GM23338 (cell line): ENCODE measurements at regions not wholly inside any gene's neighbourhood (a gene's known extent, or its start where the extent isn't known, plus 50 kb on each side); places are given as distances from the start of the nearest gene placed in this dataset.

Source experiments
- ATAC-seq: fragments of 200-7000 bp; cut with Tn5 transposase; 3 replicates; pipeline ENCODE4 v1.9.1; 2020
- DNase-seq: peaks from one replicate; pipeline ENCODE4 v3.0.0-alpha.2; 2015; ENCODE audit warnings: low spot score
- H2AFZ ChIP-seq: fragments of 200-600 bp; sonication (generic); 2 replicates; pipeline ENCODE4 v1.8.0; 2016; ENCODE audit warnings: antibody characterized with exemption, mild to moderate bottlenecking, moderate library complexity
- H3F3A ChIP-seq: fragments of 200-600 bp; sonication (generic); replicated peaks from 2 replicates; pipeline ENCODE4 v1.8.0; 2017; ENCODE audit warnings: antibody characterized with exemption, mixed run types, low read depth
- H3K27ac ChIP-seq: fragments of 200-600 bp; sonication (generic); 2 replicates; pipeline ENCODE4 v1.6.1; 2016; ENCODE audit warnings: low read depth
- H3K27me3 ChIP-seq: fragments of 200-600 bp; sonication (generic); 2 replicates; pipeline ENCODE4 v1.8.0; 2016; ENCODE audit warnings: mild to moderate bottlenecking, mixed run types, moderate library complexity; ENCODE audit not compliant: insufficient read depth
- H3K36me3 ChIP-seq: fragments of 200-600 bp; sonication (generic); 2 replicates; pipeline ENCODE4 v1.8.0; 2016; ENCODE audit warnings: mild to moderate bottlenecking; ENCODE audit not compliant: insufficient read depth
- H3K4me1 ChIP-seq: fragments of 200-600 bp; sonication (generic); 2 replicates; pipeline ENCODE4 v1.8.0; 2016; ENCODE audit warnings: mild to moderate bottlenecking, moderate library complexity; ENCODE audit not compliant: insufficient read depth
- H3K4me2 ChIP-seq: fragments of 200-600 bp; sonication (generic); 2 replicates; pipeline ENCODE4 v1.7.1; 2017; ENCODE audit warnings: mixed run types
- H3K4me3 ChIP-seq: fragments of 200-600 bp; sonication (generic); 2 replicates; pipeline ENCODE4 v1.6.1; 2016; ENCODE audit warnings: mixed run types
- H3K79me2 ChIP-seq: fragments of 200-600 bp; sonication (generic); replicated peaks from 2 replicates; pipeline ENCODE4 v1.8.0; 2017; ENCODE audit warnings: mild to moderate bottlenecking; ENCODE audit not compliant: insufficient read depth
- H3K9me2 ChIP-seq: fragments of 200-600 bp; sonication (generic); 2 replicates; pipeline ENCODE4 v1.8.0; 2017; ENCODE audit not compliant: insufficient read depth
- H4K20me1 ChIP-seq: fragments of 200-600 bp; sonication (generic); replicated peaks from 2 replicates; pipeline ENCODE4 v1.8.0; 2017; ENCODE audit warnings: mild to moderate bottlenecking; ENCODE audit not compliant: insufficient read depth
- H3K27ac Mint-ChIP-seq: 2 replicates; pipeline ENCODE4 v1.8.0; 2020; ENCODE audit warnings: inconsistent platforms, mild to moderate bottlenecking, moderate library complexity, mixed read lengths
- H3K27me3 Mint-ChIP-seq: 3 replicates; pipeline ENCODE4 v1.8.0; 2022; ENCODE audit warnings: low read depth, mild to moderate bottlenecking, moderate library complexity, mixed read lengths, inconsistent platforms; ENCODE audit not compliant: insufficient read depth, poor library complexity
- H3K36me3 Mint-ChIP-seq: 3 replicates; pipeline ENCODE4 v1.8.0; 2021; ENCODE audit warnings: low read depth, mild to moderate bottlenecking, inconsistent platforms, moderate library complexity, mixed read lengths
- H3K4me1 Mint-ChIP-seq: 3 replicates; pipeline ENCODE4 v1.8.0; 2020; ENCODE audit warnings: mild to moderate bottlenecking, inconsistent platforms, mixed read lengths
- H3K4me3 Mint-ChIP-seq: 3 replicates; pipeline ENCODE4 v1.8.0; 2021; ENCODE audit warnings: moderate library complexity, mild to moderate bottlenecking, inconsistent platforms, mixed read lengths
- H3K9me3 Mint-ChIP-seq: 3 replicates; pipeline ENCODE4 v1.8.0; 2020; ENCODE audit warnings: moderate library complexity, mild to moderate bottlenecking, inconsistent platforms, mixed read lengths
- JUNB ChIP-seq: IDR thresholded peaks from one replicate; pipeline ENCODE4 v1.6.1; 2016; ENCODE audit warnings: antibody characterized with exemption; ENCODE audit not compliant: unreplicated experiment
- POLR2AphosphoS5 ChIP-seq: IDR thresholded peaks from 2 replicates; pipeline ENCODE4 v1.6.1; 2016; ENCODE audit warnings: antibody characterized with exemption, low read depth
- REST ChIP-seq: IDR thresholded peaks from one replicate; pipeline ENCODE4 v1.6.1; 2018; ENCODE audit warnings: antibody characterized with exemption; ENCODE audit not compliant: unreplicated experiment
- ZNF114 ChIP-seq: fragments of 250-450 bp; sonication (Bioruptor Pico); IDR thresholded peaks from 2 replicates; pipeline ENCODE4 v1.5.0; 2020; ENCODE audit warnings: mild to moderate bottlenecking, moderate library complexity
- ZNF331 ChIP-seq: fragments of 250-450 bp; sonication (Bioruptor Pico); IDR thresholded peaks from 2 replicates; pipeline ENCODE4 v1.5.0; 2020; ENCODE audit warnings: low read depth, mild to moderate bottlenecking, moderate library complexity
- TF ChIP-seq, protein P1 (sequence below), 2 experiments: fragments of 200-600 bp in 1 of 2; sonication (generic) in 1 of 2; conservative IDR thresholded peaks; 2 replicates each; pipeline versions ENCODE4 v1.5.1 to v1.6.1; 2016 to 2017; ENCODE audit warnings: antibody characterized with exemption in 2 of 2, low read depth in 2 of 2, mild to moderate bottlenecking in 2 of 2, moderate library complexity in 1 of 2

- TF ChIP-seq, protein P1, sequence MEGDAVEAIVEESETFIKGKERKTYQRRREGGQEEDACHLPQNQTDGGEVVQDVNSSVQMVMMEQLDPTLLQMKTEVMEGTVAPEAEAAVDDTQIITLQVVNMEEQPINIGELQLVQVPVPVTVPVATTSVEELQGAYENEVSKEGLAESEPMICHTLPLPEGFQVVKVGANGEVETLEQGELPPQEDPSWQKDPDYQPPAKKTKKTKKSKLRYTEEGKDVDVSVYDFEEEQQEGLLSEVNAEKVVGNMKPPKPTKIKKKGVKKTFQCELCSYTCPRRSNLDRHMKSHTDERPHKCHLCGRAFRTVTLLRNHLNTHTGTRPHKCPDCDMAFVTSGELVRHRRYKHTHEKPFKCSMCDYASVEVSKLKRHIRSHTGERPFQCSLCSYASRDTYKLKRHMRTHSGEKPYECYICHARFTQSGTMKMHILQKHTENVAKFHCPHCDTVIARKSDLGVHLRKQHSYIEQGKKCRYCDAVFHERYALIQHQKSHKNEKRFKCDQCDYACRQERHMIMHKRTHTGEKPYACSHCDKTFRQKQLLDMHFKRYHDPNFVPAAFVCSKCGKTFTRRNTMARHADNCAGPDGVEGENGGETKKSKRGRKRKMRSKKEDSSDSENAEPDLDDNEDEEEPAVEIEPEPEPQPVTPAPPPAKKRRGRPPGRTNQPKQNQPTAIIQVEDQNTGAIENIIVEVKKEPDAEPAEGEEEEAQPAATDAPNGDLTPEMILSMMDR (conservative IDR thresholded peaks at IDR 0.05; ENCODE audit: low read depth in 2 of 2), result no peak
Observed at GRCh38 chr11:103602840-103603239, 433.6 kb upstream of the DDI1 start (continued).

DNA sequence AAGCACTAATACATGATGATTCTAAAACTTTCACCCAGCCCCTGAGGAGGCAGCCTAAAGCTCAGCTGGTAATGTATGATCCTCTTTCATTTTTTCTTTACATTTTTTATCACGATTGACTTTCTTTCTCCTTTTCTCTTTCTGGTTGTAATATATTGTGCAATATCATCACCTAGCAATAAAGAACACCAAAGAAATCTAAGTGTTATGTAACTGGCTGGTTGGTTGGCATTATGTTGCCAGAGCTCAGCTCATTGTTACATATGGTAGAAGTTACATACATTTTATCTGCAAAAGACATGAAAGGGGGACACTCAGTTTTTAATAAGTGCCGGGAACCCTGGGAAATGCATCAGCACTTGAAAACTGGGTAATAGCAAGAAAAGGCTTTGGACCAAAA is 432.1 kb upstream of the DDI1 start:
- Mint-ChIP-seq H3K36me3 (no peaks in the 10 kb centered on the region; the same call in 2 of the 3 replicates), H3K27ac (no peak overlapping the region), H3K4me3 (no peak overlapping the region), H3K4me1 (no peaks in the 10 kb centered on the region), H3K9me3 (0 out of 3 replicates have a peak, but pooled peaks cover 3% of the 10 kb centered on the region), H3K27me3 (peaks cover 2% of the 10 kb centered on the region)
- Histone ChIP-seq H3K4me1 (no peaks in the 10 kb centered on the region), H3F3A (no peaks in the 10 kb centered on the region), H3K27ac (no peak overlapping the region), H3K79me2 (no peaks in the 10 kb centered on the region), H3K27me3 (no peaks in the 10 kb centered on the region), H3K9me2 (0 out of 2 replicates have a peak, but pooled peaks cover 5% of the 10 kb centered on the region), H3K4me3 (no peak overlapping the region), H4K20me1 (no peaks in the 10 kb centered on the region), H2AFZ (no peak overlapping the region), H3K36me3 (no peaks in the 10 kb centered on the region), H3K4me2 (no peak overlapping the region)
- DNase-seq (no peak), ATAC-seq (no peak)
- TF ChIP-seq POLR2AphosphoS5, result no peak
- no peak for TF ChIP-seq ZNF114 (CRISPR knock-in tag)
- no peak for TF ChIP-seq JUNB
- TF ChIP-seq ZNF331 (CRISPR knock-in tag), result no peak

- Histone ChIP-seq H3K4me3 (no peak overlapping the region), H3K4me1 (no peaks in the 10 kb centered on the region), H3K79me2 (no peaks in the 10 kb centered on the region), H3K27ac (no peak overlapping the region), H3K4me2 (no peak overlapping the region), H3K36me3 (no peaks in the 10 kb centered on the region), H3K9me2 (0 out of 2 replicates have a peak, but pooled peaks cover 5% of the 10 kb centered on the region), H3K27me3 (no peaks in the 10 kb centered on the region), H2AFZ (no peak overlapping the region), H4K20me1 (no peaks in the 10 kb centered on the region), H3F3A (no peaks in the 10 kb centered on the region)
- Mint-ChIP-seq H3K36me3 (peaks cover 3% of the 10 kb centered on the region; the same call in 1 of the 3 replicates), H3K4me1 (no peaks in the 10 kb centered on the region), H3K27me3 (peaks cover 3% of the 10 kb centered on the region), H3K27ac (no peak overlapping the region), H3K9me3 (peaks cover 7% of the 10 kb centered on the region; the same call in 1 of the 3 replicates), H3K4me3 (no peak overlapping the region)
- DNase-seq (no peak), ATAC-seq (no peak)
- TF ChIP-seq REST, result no peak
- TF ChIP-seq, protein P1 (conservative IDR thresholded peaks at IDR 0.05; ENCODE audit: low read depth in 2 of 2), result no peak
Observed at GRCh38 chr11:103608566-103608965, 427.9 kb upstream of the DDI1 start.
